ENCODE measurements at regions not wholly inside any gene's neighbourhood (a gene's known extent, or its start where the extent isn't known, plus 50 kb on each side); places are given as distances from the start of the nearest gene placed in this dataset.

GRCh38 chr13:33462109-33462508 lies 176.6 kb upstream of the STARD13 start:
- no peak for TF ChIP-seq CTCF (IDR thresholded peaks at IDR 0.05)
- H3K27ac ChIP-seq, result no peak overlapping the region
- no peak for DNase-seq (ENCODE audit: low spot score)
- no peak overlapping the region for H3K4me3 ChIP-seq

- DNase-seq (ENCODE audit: low spot score), result no peak
- H3K27ac ChIP-seq, result no peak overlapping the region
- no peak overlapping the region for H3K4me3 ChIP-seq
- no peak for TF ChIP-seq CTCF (IDR thresholded peaks at IDR 0.05)
Observed at GRCh38 chr13:33464345-33464744, 178.8 kb upstream of the STARD13 start.

GRCh38 chr13:33466262-33466661 lies 180.7 kb upstream of the STARD13 start:
- no peak for DNase-seq (ENCODE audit: low spot score)
- no peak overlapping the region for H3K4me3 ChIP-seq
- TF ChIP-seq CTCF (IDR thresholded peaks at IDR 0.05), result no peak
- no peak overlapping the region for H3K27ac ChIP-seq

GRCh38 chr13:33467556-33467955 lies 182.0 kb upstream of the STARD13 start:
- DNase-seq (ENCODE audit: low spot score), result no peak
- H3K27ac ChIP-seq, result no peak overlapping the region
- no peak overlapping the region for H3K4me3 ChIP-seq
- TF ChIP-seq CTCF (IDR thresholded peaks at IDR 0.05), result no peak

GRCh38 chr13:33471204-33471603 lies 185.6 kb upstream of the STARD13 start:
- no peak for DNase-seq (ENCODE audit: low spot score)

GRCh38 chr13:33472446-33472845 lies 186.9 kb upstream of the STARD13 start:
- TF ChIP-seq CTCF (IDR thresholded peaks at IDR 0.05), result no peak
- Histone ChIP-seq H3K27ac (no peak overlapping the region), H3K4me3 (no peak overlapping the region)
- no peak for DNase-seq (ENCODE audit: low spot score)

More at GRCh38 chr13:33471204-33471603, 185.6 kb upstream of the STARD13 start:
- no peak for TF ChIP-seq CTCF (IDR thresholded peaks at IDR 0.05)
- H3K4me3 ChIP-seq, result no peak overlapping the region
- H3K27ac ChIP-seq, result no peak overlapping the region

GRCh38 chr13:33479105-33479504 lies 193.6 kb upstream of the STARD13 start:
- H3K27ac ChIP-seq, result no peak overlapping the region
- no peak overlapping the region for H3K4me3 ChIP-seq
- DNase-seq (ENCODE audit: low spot score), result no peak
- no peak for TF ChIP-seq CTCF (IDR thresholded peaks at IDR 0.05)

Data from coronary artery (tissue), 2 donors.